HG02763 (cell line): ENCODE measurements at regions not wholly inside any gene's neighbourhood (a gene's known extent, or its start where the extent isn't known, plus 50 kb on each side); places are given as distances from the start of the nearest gene placed in this dataset.
A peak's percentile ranks its signal among the peaks of the same experiment; 100 is the strongest.
"Not testable (repeated sequence)": the region's sequence is repeated elsewhere in the genome, so short reads cannot be mapped to it uniquely, and the experiment has no call there.

Source experiments
- ATAC-seq: cut with Tn5 transposase; IDR thresholded peaks from one replicate; pipeline ENCODE4 v1.9.1; 2021; ENCODE audit warnings: mild to moderate bottlenecking, moderate library complexity; ENCODE audit not compliant: unreplicated experiment

DNA sequence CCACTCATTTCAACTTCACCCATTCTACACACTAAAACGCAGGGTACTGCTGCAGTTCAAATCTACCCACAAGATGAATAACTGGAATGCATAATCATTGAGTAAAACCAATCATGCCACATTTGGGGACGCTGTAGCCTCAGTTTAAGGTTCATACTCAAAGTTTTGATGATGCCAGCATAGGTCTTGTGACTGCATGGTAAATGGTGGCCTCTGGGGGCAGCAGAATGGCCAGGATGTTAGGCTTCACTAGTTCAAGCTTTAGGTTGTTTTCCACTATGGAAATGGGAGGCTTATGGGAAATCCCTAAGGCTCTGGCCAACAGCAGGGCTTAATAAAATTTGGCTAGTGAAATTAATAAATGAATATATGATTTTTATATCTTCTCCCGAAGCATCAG, 104.3 kb upstream of the TSC22D2 start:
- ATAC-seq, result no peak

DNA sequence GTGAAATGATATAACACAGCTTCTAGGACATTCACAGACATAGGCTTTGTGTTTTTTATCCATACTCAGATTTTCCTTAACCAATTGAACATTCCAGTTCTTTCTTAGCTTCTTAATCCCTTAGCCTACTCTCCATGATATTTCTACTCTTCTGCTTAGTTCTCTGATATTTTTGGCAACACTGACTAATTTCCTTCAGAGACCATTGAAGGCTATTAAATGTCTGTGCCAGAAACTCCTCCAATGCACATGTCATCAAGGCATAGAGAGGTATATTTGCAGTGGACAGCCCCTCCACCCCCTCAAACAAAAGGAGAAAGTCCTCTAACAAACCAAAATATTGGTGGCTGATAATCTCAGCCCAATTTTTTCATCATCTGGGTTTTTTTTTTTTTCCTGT, 105.9 kb upstream of the TSC22D2 start:
- no peak for ATAC-seq

DNA sequence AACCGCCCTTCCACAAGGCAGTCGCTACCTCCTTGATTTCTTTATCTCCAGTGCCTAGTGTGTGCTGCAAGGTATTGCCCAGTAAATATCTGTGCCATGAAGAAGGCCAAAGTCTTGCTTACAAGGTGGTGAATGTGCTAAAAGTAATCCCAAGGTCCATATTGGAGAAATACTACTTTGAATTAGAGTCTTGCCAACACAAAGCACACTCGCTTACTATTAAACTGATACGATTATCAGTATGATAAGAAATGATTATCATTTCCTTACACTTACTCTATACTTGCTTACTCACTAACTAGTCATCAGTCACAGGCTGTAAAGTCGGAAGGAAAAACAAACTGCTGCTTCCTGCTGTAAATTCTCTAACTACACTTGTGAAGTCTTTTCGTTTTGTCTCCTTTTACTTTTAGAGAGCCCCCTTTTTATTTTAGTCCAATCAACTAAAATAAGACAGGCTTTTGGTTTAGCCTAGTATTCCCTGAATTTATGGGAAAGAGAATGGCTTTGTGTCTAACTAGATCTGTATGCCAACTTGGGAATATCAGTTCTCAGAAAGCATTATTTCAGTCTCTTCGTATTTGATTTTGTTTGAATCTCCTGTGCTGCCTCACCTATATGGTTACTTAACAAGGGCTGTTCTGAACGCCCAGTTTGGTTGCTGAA, 107.1 kb upstream of the TSC22D2 start:
- no peak for ATAC-seq

DNA sequence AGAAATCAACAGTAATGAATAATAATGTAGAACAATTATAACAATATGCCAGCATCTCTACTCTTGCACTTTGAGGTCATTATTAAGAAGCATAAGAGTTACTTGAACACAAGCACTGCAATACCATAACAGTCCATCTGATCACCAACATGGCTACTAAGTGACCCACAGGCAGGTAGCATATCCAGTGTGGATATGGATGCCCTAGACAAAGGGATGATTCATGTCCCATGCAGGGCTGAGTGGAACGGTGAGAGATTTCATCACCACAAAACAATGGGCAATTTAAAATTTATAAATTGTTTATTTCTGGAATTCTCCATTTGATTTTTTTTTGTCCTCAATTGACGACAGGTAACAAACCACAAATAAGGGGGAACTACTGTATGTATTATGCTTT, 107.7 kb upstream of the TSC22D2 start:
- ATAC-seq, result no peak

DNA sequence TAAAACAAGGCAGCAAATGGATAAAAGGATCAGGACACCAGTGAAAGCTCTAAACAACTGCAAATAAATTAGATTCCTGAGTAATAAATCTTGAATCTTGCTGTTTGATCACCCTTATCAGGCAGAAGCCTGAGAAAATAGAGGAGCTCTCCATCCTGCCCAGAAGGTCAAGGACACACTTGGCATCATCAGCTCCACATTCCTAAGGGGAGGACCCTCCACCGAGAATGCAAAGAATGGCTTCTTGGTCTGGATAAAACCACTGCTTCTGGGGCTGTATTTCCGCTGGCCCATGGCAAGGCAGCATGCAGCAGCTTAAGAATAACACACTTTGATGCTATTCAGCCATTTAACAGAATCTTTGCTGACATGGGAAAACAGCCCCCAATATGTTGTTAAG, 108.9 kb upstream of the TSC22D2 start:
- ATAC-seq, result no peak

DNA sequence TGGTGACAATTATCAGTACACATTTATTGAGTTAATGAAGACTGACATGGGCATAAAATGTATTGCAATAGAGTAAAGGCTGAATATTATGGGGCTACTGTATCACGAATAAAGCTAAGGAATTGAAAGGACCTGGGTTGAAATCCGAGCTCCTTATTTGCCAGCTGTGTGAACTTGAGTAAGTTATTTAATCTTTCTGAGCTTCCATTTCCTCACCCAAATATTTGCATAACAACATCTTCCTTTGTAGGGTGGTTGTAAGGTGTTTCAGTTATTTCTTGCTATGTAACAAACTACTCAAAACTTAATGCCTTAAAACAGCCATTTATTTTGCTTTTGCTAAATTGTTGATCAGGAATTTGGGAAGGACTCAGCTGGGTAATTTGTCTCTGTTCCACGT, 111.1 kb upstream of the TSC22D2 start:
- no peak for ATAC-seq

DNA sequence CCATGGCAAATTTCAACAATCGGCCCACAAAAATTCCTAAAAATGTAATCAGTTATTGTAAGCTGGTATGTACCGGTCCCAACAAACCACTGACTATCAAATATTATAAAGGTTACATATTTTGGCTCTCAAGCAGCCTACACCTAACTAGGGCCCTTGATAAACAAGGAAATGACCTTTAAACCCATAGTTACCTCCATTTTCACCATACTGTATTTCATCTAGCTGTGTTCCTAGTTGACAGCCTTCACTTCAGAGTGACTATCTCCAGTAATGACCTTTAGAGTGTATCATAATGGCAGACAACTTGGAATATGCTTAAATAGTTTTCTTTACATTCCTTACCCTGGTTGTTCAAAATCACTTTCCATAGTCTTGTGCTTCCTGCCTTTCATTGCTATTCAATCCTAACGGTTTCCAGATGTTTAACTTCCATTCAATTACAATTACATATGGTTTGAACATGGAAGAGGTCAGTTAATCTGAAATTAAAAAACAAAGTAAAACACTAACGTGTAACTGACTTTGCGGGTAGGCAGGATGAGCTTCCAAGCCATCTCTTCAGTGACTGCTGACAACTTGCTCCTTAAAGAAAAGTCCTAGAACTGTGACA, 111.9 kb upstream of the TSC22D2 start:
- no peak for ATAC-seq

DNA sequence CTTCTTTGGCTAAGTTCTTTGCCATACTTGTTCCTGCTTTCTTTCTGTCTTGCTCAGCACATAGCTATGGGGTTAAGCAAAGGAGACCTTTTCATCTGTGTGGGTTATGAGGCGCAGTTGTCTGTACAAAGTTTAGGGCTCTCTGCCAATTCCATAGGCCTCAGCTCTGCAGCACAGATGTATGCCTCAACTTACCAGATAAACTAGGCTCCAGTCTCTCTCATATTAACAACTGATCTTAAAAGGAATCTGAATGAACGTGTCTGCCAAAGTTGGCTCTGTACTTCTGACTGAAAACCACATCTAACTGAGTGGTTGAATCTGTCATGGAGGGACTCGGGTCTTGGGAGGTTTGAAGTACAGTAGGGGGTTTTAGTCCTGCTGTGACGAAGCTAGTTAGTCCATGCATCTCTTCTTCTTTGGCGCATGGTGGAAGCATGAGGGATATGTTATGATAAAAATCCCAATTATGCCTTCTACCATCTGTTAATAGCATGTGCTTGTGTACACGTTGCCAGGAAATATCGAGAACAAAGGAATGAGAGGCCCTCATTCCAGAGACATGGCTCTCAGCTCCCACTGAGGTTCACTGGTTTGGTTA, 114.6 kb upstream of the TSC22D2 start:
- ATAC-seq, result no peak

DNA sequence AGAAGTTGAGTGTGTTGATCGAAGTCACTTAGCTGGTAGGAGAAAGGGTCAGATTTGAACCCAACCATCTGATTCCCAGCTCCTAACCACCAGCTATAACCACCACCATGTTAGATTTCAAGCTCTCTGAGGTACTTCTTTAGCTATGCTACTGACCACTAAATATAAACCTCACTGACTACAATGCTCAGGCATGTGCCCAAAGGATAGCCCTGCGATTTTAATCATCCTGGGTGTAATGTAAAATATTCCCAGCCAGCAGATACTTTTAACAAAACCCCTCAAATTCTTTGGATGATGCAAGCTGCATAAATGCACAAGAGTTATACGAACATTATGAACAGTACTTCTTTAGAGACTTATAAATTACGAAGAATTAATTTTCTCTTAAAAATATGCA, 115.2 kb upstream of the TSC22D2 start:
- ATAC-seq, result no peak

DNA sequence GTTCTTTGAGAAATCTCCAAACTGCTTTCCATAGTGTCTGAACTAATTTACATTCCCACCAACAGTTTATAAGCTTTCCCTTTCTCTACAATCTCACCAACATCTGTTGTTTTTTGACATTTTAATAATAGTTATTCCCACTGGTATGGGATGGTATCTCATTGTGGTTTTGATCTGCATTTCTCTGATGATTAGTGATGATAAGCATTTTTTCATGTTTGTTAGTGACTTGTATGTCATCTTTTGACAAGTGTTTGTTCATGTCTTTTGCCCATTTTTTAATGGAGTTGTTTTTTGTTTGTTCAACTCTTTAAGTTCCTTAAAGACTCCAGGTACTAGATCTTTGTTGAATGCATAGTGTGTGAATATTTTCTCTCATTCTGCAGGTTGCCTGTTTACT, 116.6 kb upstream of the TSC22D2 start:
- no peak for ATAC-seq

DNA sequence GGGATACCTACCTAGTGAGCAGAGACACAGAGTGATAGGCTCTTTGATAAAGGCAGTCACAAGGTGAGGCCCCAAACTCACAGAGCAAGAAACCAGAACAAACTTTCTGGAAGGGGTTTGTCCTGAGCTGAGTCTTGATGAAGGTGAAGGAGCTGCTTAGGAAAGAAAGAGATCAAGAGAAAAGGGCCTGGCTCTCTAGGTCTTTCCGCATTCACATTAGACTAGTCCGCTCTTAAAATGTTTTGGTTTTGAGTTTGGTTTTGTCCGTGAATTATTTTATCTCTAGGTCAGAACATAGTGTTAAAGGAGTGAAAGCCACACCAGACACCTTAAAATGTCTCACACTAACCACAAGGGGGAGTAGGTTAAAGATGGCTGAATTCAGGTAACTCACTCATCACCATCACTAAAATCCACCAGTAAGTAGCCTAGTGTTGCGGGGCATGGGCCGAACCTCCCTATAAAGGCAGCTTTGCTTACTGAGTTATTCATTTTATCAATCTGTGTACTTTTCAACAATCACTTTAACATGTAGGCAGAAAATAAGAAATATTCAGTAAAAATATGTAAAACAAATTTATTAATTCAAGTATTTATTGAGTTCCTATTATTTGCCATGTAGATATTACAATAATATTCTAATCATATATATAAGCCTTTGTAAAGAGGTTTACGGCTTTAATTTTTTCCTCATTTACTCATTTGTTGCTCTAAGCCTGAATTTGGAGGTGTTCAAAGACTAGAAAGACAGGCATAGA, 121.5 kb upstream of the TSC22D2 start:
- peak; percentile 65 for ATAC-seq

DNA sequence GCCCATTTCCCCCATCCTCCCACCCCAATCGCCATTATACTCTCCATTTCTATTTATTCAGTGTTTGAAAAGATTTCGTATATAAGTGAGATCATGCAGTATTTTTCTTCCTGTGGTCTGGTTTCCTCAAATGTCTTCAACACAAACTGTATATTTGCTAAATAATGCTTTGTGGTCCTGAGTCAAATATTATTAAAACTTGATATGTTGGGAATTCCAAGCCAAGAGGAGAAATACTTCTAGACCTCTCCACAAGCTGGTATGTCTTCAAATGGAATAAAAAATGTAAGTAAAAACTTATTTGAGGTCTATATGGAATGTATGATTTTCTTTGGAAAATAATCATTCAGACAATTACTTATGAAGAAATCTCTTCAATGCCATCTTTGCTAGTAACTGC, 122.5 kb upstream of the TSC22D2 start:
- no peak for ATAC-seq

DNA sequence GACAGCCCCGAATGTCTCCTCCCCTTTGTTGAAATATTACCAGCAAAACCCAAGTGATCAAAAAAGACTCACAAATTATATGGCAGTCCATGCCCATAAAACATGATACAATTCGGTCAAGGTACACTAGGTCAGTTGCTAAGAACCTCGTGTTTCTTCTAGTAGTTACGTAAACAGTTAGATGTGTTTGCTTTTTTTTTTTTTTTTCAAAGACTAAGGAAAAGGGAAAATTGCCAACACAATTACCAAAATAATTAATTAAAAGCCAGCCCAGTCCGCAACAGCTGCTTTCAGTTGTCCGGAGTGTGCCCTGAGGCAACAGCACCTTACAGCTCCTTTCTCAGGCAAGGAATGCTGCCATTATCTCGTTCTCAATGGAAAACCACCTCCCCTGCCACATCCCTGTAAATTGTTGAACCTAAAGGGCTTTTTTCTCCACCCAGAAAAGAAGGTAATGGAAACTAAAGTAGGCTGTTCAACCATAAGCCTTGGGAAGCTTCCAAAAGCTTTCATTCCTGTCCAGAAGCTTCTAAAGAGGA, 129.2 kb upstream of the TSC22D2 start:
- ATAC-seq, result no peak

DNA sequence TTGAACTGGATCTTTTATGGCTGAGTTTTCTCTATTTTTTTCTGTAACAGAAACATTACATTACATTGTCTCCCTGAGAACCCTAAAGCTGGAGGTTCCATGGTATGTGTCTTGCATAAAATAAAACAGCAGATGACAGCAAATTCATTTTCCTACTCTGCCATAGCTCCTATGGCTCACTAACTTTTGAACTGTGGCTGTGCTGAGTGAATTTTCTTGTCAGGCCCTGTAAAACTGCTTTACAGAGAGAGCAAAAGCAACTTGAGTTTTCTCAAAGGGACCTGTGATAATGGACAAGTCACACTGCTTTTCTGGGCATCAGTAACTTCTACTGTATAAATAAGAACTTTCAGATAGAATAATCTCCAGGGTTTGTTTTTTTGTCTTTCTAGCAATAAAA, 129.9 kb upstream of the TSC22D2 start:
- no peak for ATAC-seq

DNA sequence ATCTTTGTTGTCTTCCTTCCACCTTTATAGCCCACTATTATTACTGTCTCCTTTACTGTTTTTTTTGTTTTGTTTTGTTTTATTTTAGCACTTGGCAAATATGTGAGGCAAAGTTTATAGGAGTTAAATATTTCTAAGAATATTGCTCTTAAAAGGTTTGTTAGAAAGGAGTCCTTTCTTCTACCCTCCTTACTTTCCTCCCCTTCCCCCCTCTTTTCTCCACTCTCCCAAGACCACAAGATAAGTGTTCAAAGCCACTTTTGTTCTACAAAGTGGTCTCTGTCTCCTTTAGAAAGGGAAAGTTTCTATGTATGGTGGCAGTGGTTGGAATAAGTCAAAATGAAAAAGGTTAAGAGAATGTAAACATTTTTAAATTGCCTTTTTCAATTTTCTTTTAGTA, 130.7 kb upstream of the TSC22D2 start:
- no peak for ATAC-seq

DNA sequence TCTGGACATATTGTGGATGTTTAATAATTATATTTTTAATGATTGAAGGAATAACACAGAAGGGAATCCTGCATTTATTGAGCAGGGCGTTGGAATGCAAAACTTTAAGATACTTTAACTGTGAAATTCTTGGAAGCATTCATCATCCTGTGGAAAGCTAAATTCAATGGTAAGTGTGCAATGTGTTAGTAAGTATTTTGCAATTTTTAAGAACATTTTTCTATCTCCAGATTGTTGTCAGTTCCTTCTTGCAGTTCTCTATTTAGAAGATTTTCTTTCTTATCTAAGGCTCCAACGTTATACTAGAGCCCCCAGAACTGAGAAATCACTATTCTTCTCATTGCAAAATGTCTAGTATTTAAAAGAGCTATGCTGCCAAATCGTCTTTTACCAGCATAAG, 132.2 kb upstream of the TSC22D2 start:
- no peak for ATAC-seq

DNA sequence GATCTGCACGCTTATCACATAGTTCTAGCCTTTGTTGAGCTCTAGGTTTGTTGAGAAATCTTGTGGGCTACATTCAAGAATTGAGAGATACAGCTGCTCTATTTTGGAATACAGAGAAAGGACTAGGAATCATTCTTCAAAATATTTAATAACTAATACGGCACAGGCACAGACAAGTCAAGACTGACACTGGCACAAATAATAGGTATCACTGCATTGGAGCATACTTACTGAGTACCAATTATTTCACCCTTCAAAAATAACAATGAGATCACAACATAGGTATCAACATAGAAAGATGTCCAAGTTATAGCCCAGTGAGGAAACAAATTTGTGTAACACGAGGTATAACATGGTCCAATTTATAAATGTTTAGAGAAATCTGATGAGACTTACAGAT, 133.7 kb upstream of the TSC22D2 start:
- ATAC-seq, result no peak

DNA sequence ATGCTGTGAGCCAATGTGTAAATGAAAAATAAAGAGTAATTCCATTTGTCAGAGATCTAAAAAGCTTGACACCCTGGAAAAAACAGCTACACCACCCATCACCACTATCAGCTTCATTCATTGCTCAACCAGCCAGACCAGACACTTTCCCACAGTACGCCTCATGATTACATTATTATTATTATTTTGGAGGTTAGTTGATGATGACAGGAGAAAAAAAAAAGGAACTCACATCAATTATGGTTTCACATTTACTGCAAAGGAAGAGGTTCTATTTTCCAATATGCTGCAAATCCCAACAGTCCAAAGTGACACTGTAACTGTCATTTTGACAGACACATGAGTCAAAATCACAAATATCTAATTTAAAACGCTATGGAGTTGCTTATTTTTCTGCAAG, 134.7 kb upstream of the TSC22D2 start:
- ATAC-seq, result no peak

DNA sequence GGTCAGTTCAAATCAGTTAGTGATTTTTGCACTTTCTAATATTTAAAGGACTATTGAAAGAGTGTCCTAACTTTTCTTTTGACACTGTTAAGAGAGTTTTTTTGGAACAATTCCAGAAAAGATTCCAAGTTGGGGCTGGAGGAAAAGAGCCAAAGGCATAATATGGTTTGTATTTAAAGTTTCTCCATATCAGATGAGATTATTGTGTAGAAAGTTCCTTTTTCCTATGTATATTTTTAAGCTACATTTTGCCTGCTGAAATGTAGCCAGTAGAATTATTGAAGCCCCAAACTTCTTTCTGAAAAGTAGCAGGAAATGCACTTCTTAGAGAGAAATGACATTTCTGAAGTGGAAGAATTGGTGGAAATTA, 136.5 kb upstream of the TSC22D2 start:
- ATAC-seq, result no peak

DNA sequence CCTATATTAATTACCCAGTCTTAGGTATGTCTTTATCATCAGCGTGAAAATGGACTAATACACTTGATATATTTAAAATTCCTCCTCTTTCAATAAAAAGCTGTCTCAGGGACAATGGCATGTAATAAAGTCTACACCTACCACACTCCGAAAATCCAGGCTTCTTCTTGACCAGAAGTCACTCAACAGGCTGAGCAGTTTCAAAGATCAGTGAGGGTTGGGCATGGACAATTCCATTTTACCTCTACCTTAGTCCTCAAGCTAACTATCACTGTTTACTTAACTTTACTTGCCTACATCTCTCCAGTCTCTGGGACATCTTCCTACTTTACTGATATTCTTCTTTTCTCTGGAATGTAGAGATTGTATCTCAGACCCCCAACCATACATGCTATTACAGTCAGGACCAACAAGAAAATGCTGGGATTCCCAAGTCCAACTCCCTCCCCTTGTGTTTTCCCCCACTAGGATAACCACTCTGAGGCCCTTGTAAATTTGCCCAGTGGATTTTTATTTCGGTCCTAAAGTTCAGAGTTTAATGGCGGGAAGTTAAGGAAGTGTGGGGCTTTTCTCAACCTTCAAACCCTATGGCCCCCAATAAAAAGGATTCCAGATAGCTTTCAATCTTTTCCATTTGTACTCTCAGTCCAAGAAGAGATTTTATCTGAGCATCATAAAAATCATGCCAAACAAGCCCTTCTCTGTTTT, 137.1 kb upstream of the TSC22D2 start:
- no peak for ATAC-seq

DNA sequence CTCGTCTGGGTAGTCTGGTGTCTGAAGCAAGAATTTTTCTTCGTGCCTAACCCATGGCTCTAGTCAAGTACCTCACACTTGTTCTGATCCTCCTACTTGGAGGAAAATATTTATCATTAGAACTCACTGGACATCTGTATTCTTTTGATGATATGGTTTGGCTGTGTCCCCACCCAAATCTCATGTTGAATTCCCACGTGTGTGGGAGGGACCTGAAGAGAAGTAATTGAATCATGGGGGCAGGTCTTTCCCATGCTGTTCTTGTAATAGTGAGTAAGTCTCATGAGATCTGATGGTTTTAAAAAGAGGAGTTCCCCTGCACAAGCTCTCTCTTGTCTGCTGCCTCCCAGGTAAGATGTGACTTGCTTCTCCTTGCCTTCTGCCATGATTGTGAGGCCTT, 137.7 kb upstream of the TSC22D2 start:
- not testable (repeated sequence) for ATAC-seq
